ENCODE measurements at regions not wholly inside any gene's neighbourhood (a gene's known extent, or its start where the extent isn't known, plus 50 kb on each side); places are given as distances from the start of the nearest gene placed in this dataset.

DNA sequence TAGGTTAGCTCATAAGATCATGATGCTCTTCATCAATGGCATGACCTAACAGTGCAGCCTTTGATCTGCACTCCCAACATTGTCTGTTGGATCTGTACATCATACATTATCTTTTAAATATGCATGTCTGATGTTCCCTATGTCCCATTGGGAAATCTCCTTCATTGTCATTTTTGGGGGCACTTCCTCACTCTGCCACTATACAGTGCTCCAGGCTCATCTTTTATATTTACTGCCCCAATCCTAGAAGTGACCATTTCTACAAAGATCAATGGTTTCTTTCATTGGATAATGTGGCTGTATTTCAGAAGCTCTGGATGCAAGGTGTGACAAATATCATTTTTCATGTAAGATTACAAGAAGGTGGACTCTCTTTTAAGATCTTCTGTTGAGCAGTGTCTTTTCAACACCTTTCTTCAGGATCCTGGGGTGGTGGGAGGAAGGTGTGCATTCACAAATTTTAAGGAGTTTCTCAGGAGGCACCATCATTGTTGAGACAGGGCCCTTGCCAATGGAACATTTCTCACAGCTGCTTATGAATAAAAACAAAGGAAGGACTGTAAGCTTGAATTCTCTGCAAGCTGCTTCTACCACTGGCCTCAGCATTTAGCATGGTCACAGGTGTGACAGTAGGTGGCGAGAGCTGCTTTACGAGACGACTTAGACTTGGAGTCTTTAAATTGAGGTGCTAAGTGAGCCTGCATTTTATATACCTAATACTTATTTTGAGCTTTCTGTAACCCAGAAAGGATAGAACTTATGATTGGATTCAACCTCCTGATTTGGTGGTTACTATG lies 403.0 kb downstream of the LMO7 start:
- intact Hi-C loops (cut with DNase I) = no loop called here
- 77 to 78% methylated on average over 3 of the region's 3 CpGs for WGBS, 2 donors

DNA sequence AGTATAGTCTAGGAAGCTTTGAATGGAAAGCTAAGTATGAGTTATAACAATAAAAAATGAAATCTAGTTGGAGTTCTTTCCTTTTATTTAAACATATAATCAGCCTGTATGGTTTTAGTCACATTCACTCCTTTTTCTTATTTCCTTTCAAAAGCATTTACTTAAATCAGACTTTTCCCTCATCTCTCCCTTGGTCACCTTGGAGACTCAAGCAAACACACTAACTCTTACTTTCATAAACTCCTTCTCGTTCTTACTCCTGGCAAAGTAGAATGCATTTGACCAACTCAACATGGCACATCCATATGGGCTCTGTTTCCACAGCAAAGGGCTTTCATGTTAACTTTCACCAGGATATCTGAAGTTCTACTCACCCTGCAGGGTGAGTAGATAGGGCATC lies 400.0 kb downstream of the LMO7 start:
- H3K4me1 ChIP-seq = no peaks in the 10 kb centered on the region
- intact Hi-C loops (cut with DNase I) = no loop called here
- H3K27ac ChIP-seq = no peak overlapping the region
- H3K36me3 ChIP-seq = no peaks in the 10 kb centered on the region
- no peaks in the 10 kb centered on the region for H3K27me3 ChIP-seq
- 27 to 73% methylated on average over 1 of the region's 1 CpG for WGBS, 2 donors
- DNase-seq = no peak
- no peak for TF ChIP-seq EP300 (IDR thresholded peaks at IDR 0.05)
- TF ChIP-seq, protein P1, sequence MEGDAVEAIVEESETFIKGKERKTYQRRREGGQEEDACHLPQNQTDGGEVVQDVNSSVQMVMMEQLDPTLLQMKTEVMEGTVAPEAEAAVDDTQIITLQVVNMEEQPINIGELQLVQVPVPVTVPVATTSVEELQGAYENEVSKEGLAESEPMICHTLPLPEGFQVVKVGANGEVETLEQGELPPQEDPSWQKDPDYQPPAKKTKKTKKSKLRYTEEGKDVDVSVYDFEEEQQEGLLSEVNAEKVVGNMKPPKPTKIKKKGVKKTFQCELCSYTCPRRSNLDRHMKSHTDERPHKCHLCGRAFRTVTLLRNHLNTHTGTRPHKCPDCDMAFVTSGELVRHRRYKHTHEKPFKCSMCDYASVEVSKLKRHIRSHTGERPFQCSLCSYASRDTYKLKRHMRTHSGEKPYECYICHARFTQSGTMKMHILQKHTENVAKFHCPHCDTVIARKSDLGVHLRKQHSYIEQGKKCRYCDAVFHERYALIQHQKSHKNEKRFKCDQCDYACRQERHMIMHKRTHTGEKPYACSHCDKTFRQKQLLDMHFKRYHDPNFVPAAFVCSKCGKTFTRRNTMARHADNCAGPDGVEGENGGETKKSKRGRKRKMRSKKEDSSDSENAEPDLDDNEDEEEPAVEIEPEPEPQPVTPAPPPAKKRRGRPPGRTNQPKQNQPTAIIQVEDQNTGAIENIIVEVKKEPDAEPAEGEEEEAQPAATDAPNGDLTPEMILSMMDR (IDR thresholded peaks at IDR 0.05) = no peak
- TF ChIP-seq POLR2AphosphoS5 (IDR thresholded peaks at IDR 0.05) = no peak
- no peak for TF ChIP-seq POLR2A (IDR thresholded peaks at IDR 0.05)
- no peaks in the 10 kb centered on the region for H3K9me3 ChIP-seq
- H3K4me3 ChIP-seq = no peak overlapping the region

More for the DNA sequence above, 403.0 kb downstream of the LMO7 start:
- Histone ChIP-seq H3K27ac (no peak overlapping the region), H3K9me3 (no peaks in the 10 kb centered on the region), H3K4me3 (no peak overlapping the region), H3K4me1 (no peaks in the 10 kb centered on the region), H3K27me3 (no peaks in the 10 kb centered on the region), H3K36me3 (no peaks in the 10 kb centered on the region)
- DNase-seq = no peak
- no peak for TF ChIP-seq POLR2A (IDR thresholded peaks at IDR 0.05)
- no peak for TF ChIP-seq EP300 (IDR thresholded peaks at IDR 0.05)
- TF ChIP-seq POLR2AphosphoS5 (IDR thresholded peaks at IDR 0.05) = no peak
- TF ChIP-seq, protein P1 (IDR thresholded peaks at IDR 0.05) = no peak

DNA sequence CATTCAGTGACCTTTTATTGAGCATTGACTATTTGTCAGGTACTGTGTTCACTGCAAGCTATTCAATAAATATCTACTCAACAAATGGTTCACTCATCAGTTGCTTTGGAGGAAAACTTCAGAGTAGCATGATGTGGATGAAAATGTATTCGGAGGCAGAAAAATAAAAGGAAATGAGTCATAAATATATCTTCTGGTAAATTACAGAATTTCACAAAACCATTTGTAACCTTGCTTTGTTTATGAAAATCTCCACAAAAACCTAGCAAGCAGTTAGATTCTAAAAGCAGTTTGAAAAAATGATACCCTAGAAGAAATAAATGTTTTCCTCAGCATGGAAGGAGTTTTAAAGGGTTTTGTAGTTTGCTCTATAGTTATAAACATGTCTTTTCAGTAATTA lies 399.6 kb downstream of the LMO7 start:
- Histone ChIP-seq H3K27ac (no peak overlapping the region), H3K9me3 (no peaks in the 10 kb centered on the region), H3K27me3 (no peaks in the 10 kb centered on the region), H3K36me3 (no peaks in the 10 kb centered on the region), H3K4me3 (no peak overlapping the region), H3K4me1 (no peaks in the 10 kb centered on the region)
- TF ChIP-seq, protein P1 (IDR thresholded peaks at IDR 0.05) = no peak
- TF ChIP-seq POLR2A (IDR thresholded peaks at IDR 0.05) = no peak
- no peak for TF ChIP-seq EP300 (IDR thresholded peaks at IDR 0.05)
- TF ChIP-seq POLR2AphosphoS5 (IDR thresholded peaks at IDR 0.05) = no peak
- DNase-seq = no peak
- 74 to 79% methylated on average over 1 of the region's 1 CpG for WGBS, 2 donors
- intact Hi-C loops (cut with DNase I) = no loop called here

DNA sequence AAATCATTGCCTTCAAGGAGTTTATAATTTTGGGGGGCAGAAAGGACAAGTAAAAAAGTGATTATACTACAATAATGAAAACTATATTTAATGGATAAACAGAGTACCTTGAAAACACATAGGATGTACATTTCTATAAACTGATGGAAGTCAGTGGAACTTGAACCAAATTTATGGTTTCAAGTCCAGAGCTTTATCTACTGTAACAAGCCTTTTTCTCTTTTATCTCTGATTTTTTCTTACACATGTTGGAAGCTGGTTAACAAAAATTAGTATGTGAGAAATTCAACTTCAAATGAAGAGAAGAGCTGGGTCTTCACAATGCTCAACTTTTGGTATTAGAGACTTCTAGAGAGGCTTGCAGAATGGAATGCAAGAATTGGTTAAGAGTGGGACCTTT lies 393.6 kb downstream of the LMO7 start:
- TF ChIP-seq POLR2AphosphoS5 (IDR thresholded peaks at IDR 0.05) (no peak), POLR2A (IDR thresholded peaks at IDR 0.05) (no peak), EP300 (IDR thresholded peaks at IDR 0.05) (no peak)
- TF ChIP-seq, protein P1 (IDR thresholded peaks at IDR 0.05) = no peak
- DNase-seq = no peak
- intact Hi-C loops (cut with DNase I) = no loop called here
- H3K36me3 ChIP-seq = no peaks in the 10 kb centered on the region
- no peaks in the 10 kb centered on the region for H3K4me1 ChIP-seq
- no peaks in the 10 kb centered on the region for H3K27me3 ChIP-seq
- no peak overlapping the region for H3K4me3 ChIP-seq
- H3K9me3 ChIP-seq = no peaks in the 10 kb centered on the region
- no peak overlapping the region for H3K27ac ChIP-seq

DNA sequence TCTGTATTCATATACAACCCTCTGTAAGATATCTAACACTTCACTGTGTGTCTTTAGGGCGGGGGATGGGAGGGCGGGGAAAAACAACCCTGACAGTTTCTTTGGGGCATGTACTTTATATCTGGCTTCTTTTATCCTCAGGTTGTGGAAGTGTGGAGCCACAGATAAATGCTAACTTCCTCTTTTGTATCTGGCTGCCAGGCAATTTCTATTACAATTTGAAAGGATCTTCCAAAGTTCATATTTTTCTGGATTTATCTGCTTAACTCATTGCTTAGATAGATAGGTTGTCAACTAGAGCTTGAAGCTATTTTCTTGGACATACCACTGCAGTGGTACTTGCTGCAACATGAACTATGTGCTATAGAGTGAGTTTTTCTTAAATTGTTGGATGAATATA lies 393.0 kb downstream of the LMO7 start:
- intact Hi-C loops (cut with DNase I) = no loop called here
- TF ChIP-seq EP300 (IDR thresholded peaks at IDR 0.05) = no peak
- TF ChIP-seq POLR2AphosphoS5 (IDR thresholded peaks at IDR 0.05) = no peak
- TF ChIP-seq, protein P1 (IDR thresholded peaks at IDR 0.05) = no peak
- no peak for TF ChIP-seq POLR2A (IDR thresholded peaks at IDR 0.05)
- Histone ChIP-seq H3K9me3 (no peaks in the 10 kb centered on the region), H3K27me3 (no peaks in the 10 kb centered on the region), H3K27ac (no peak overlapping the region), H3K4me1 (no peaks in the 10 kb centered on the region), H3K36me3 (no peaks in the 10 kb centered on the region), H3K4me3 (no peak overlapping the region)
- 38 to 46% methylated on average over 2 of the region's 2 CpGs for WGBS, 2 donors
- DNase-seq = no peak

All from sigmoid colon (tissue), 6 donors.